PC-3 (cell line): ENCODE measurements at regions not wholly inside any gene's neighbourhood (a gene's known extent, or its start where the extent isn't known, plus 50 kb on each side); places are given as distances from the start of the nearest gene placed in this dataset.

ENCODE experiments used
- ATAC-seq: fragments of 200-7000 bp; cut with Tn5 transposase; 2 replicates; pipeline ENCODE4 v1.9.1; 2020; ENCODE audit warnings: mild to moderate bottlenecking, moderate library complexity
- BruUV-seq: library from RNA; stranded (reverse); fragments of 400-500 nt; replicated peaks from 2 replicates; lab custom pipeline; 2021; lab: Mats Ljungman, UMichigan
- CTCF ChIA-PET: fragments of 300-600 bp; sonication (Branson Sonifier 250); formaldehyde crosslinking; loops from one replicate; lab custom pipeline; 2022; ENCODE audit warnings: antibody characterized with exemption; lab: Charles Lee
- POLR2A ChIA-PET: fragments of 300-600 bp; sonication (Branson Sonifier 250); formaldehyde crosslinking; loops from one replicate; lab custom pipeline; 2022; ENCODE audit warnings: antibody characterized with exemption; ENCODE audit not compliant: unreplicated experiment; lab: Charles Lee
- DNase-seq: peaks from one replicate; pipeline ENCODE4 v3.0.0-alpha.2; 2015
- H2AFZ ChIP-seq: fragments of 300-600 bp; sonication (generic); 2 replicates; pipeline ENCODE4 v1.6.0; 2016; ENCODE audit warnings: antibody characterized with exemption, low read length
- H3F3A ChIP-seq: fragments of 300-600 bp; sonication (generic); one replicate; pipeline ENCODE4 v1.6.0; 2017; ENCODE audit warnings: antibody characterized with exemption, low read length, control low read depth, mild to moderate bottlenecking; ENCODE audit not compliant: unreplicated experiment
- H3K27ac ChIP-seq: fragments of 300-600 bp; sonication (generic); 2 replicates; pipeline ENCODE4 v1.5.1; 2016; ENCODE audit warnings: mild to moderate bottlenecking, low read length
- H3K27me3 ChIP-seq: fragments of 300-600 bp; sonication (generic); 2 replicates; pipeline ENCODE4 v1.6.1; 2016; ENCODE audit warnings: low read length, mixed read lengths
- H3K36me3 ChIP-seq: fragments of 300-600 bp; sonication (generic); 2 replicates; pipeline ENCODE4 v1.6.1; 2016; ENCODE audit warnings: low read depth, mixed run types, low read length, mixed read lengths
- H3K4me1 ChIP-seq: fragments of 300-600 bp; sonication (generic); 2 replicates; pipeline ENCODE4 v1.5.1; 2016; ENCODE audit warnings: low read length; ENCODE audit not compliant: insufficient read depth
- H3K4me2 ChIP-seq: fragments of 300-600 bp; sonication (generic); 2 replicates; pipeline ENCODE4 v1.6.0; 2016; ENCODE audit warnings: low read length
- H3K4me3 ChIP-seq: fragments of 300-600 bp; sonication (generic); 2 replicates; pipeline ENCODE4 v1.5.1; 2016; ENCODE audit warnings: mild to moderate bottlenecking, low read length, mixed read lengths
- H3K79me2 ChIP-seq: fragments of 300-600 bp; sonication (generic); 2 replicates; pipeline ENCODE4 v1.6.1; 2017; ENCODE audit warnings: low read length, mixed read lengths
- H3K9ac ChIP-seq: fragments of 300-600 bp; sonication (generic); 2 replicates; pipeline ENCODE4 v1.6.0; 2016; ENCODE audit warnings: mild to moderate bottlenecking, low read length
- H3K9me2 ChIP-seq: fragments of 300-600 bp; sonication (generic); replicated peaks from 2 replicates; pipeline ENCODE4 v1.6.1; 2016; ENCODE audit warnings: mixed run types, low read length, mixed read lengths
- H3K9me3 ChIP-seq: fragments of 300-600 bp; sonication (generic); 2 replicates; pipeline ENCODE4 v1.6.1; 2016; ENCODE audit warnings: low read length, mixed read lengths
- H4K20me1 ChIP-seq: fragments of 300-600 bp; sonication (generic); 2 replicates; pipeline ENCODE4 v1.6.1; 2016; ENCODE audit warnings: low read length, mixed read lengths
- EZH2 ChIP-seq: fragments of 300-600 bp; sonication (generic); IDR thresholded peaks from one replicate; pipeline ENCODE4 v1.6.1; 2017; ENCODE audit warnings: antibody characterized with exemption, mild to moderate bottlenecking, low read length; ENCODE audit not compliant: unreplicated experiment
- EZH2phosphoT487 ChIP-seq: fragments of 300-600 bp; sonication (generic); IDR thresholded peaks from 2 replicates; pipeline ENCODE4 v1.6.1; 2018; ENCODE audit warnings: mild to moderate bottlenecking, antibody characterized with exemption, low read length, borderline replicate concordance
- intact Hi-C: fragments of 100-400 bp; cut with micrococcal nuclease; formaldehyde crosslinking; loops from 2 replicates; pipeline ENCODE4 v1.9.0; 2023
- TF ChIP-seq, protein P1 (sequence below): fragments of 300-600 bp; sonication (generic); conservative IDR thresholded peaks from 2 replicates; pipeline ENCODE4 v1.5.1; 2017; ENCODE audit warnings: antibody characterized with exemption, low read depth, mild to moderate bottlenecking, low read length

DNA sequence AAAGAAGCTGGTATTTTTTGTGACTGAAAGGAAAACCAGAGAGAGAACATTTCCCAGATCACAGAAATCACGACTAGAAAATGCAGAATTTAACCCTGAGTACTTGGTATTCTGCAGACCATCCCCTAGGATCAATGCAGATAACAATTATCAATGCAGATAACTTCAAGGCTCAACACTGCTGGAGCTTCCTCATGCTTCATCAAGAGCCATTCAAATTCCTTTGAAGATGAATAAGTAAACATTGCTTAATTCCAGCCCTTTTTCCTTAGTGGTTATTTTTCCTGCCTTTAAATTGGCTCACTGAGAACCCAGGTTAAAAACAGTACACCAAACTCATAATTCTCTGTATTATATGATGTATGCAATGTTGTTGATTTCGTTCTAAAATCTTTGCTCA is 370.1 kb upstream of the TLE4 start:
- BruUV-seq, result no TSS peak
- Histone ChIP-seq H3F3A (no peaks in the 10 kb centered on the region), H3K9ac (no peak overlapping the region), H3K9me2 (no peaks in the 10 kb centered on the region), H3K4me2 (no peak overlapping the region), H3K79me2 (no peaks in the 10 kb centered on the region), H4K20me1 (no peaks in the 10 kb centered on the region), H3K4me1 (no peaks in the 10 kb centered on the region), H3K9me3 (no peaks in the 10 kb centered on the region), H2AFZ (no peak overlapping the region), H3K27me3 (no peaks in the 10 kb centered on the region), H3K27ac (no peak overlapping the region), H3K4me3 (no peak overlapping the region), H3K36me3 (no peaks in the 10 kb centered on the region)
- CTCF ChIA-PET, result no interaction called here
- DNase-seq (no peak), ATAC-seq (no peak)
- TF ChIP-seq, protein P1, sequence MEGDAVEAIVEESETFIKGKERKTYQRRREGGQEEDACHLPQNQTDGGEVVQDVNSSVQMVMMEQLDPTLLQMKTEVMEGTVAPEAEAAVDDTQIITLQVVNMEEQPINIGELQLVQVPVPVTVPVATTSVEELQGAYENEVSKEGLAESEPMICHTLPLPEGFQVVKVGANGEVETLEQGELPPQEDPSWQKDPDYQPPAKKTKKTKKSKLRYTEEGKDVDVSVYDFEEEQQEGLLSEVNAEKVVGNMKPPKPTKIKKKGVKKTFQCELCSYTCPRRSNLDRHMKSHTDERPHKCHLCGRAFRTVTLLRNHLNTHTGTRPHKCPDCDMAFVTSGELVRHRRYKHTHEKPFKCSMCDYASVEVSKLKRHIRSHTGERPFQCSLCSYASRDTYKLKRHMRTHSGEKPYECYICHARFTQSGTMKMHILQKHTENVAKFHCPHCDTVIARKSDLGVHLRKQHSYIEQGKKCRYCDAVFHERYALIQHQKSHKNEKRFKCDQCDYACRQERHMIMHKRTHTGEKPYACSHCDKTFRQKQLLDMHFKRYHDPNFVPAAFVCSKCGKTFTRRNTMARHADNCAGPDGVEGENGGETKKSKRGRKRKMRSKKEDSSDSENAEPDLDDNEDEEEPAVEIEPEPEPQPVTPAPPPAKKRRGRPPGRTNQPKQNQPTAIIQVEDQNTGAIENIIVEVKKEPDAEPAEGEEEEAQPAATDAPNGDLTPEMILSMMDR, result no peak
- TF ChIP-seq EZH2phosphoT487 (no peak), EZH2 (no peak)
- POLR2A ChIA-PET, result no interaction called here
- intact Hi-C loops, result no loop called here

DNA sequence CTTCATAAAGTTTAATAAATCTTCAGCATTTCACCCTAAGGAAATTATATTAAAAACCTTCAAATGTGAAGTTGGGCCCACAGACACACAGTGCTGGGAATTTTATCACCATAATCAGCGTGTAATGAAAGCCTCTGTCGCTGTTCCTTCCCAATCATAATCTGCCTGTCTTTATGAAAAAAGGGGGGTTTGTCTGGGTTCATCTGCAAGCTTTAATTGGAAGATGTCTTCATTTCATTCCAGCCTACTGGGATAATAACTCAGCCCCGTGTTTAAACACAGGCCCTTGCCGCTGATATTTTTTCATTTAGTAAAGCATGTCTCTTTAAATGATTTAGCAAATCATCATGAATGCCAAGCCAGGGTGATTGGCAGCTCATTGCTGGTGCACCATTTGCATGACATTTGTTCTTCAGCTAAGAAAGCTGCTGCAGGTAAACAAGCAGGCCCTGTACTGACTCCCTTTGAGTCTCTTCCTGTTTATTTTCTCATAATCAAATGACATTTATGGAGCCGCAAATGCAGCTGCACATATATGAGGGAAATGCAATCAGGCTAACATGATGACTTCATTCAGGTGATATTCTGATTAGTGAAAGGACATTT is 362.9 kb upstream of the TLE4 start:
- POLR2A ChIA-PET, result no interaction called here
- no peak for TF ChIP-seq EZH2phosphoT487
- TF ChIP-seq, protein P1, result no peak
- no peak for TF ChIP-seq EZH2
- Histone ChIP-seq H3K9ac (no peak overlapping the region), H4K20me1 (no peaks in the 10 kb centered on the region), H3K4me2 (no peak overlapping the region), H2AFZ (no peak overlapping the region), H3K27me3 (no peaks in the 10 kb centered on the region), H3F3A (no peaks in the 10 kb centered on the region), H3K4me3 (no peak overlapping the region), H3K36me3 (no peaks in the 10 kb centered on the region), H3K9me2 (no peaks in the 10 kb centered on the region), H3K9me3 (no peaks in the 10 kb centered on the region), H3K27ac (no peak overlapping the region), H3K79me2 (no peaks in the 10 kb centered on the region), H3K4me1 (no peaks in the 10 kb centered on the region)
- DNase-seq (no peak), ATAC-seq (no peak)
- CTCF ChIA-PET, result no interaction called here
- intact Hi-C loops, result no loop called here
- BruUV-seq, result no TSS peak

DNA sequence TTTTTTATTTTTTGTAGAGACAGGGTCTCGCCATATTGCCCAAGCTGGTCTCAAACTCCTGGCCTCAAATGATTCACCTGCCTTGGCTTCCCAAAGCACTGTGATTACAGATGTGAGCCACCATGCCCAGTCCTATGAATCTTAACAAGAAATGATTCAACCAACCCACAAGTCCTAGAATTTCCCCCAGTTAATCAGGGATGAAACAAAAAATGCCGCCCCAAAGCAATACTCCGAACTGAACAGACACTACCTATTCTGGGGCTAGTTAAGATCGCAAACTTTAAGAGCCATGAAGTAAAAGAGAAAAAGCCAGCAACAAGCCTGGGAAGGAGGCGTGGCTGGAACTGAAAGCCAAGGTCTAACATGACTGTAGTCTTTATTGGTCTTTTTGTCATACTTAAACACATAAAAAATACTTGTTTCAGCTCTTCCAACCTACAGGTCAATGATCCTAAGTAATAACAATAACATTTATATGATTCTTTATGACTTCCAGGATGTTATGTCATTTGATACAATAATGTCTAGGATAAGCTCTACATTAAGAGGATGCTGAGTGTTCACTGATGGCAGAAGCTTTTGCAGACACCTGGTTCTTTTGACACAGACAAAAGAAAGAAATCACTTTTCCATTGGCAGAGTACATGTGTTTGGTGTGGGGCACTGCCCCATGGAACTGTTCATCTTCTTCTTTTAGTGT is 361.1 kb upstream of the TLE4 start:
- peak; percentile 92 for ATAC-seq
- CTCF ChIA-PET, result interaction anchor here (1.0 kb wide), 1 partner anchor 44 kb away, joined by 3 read pairs; no protein-coding TSS in a partner anchor
- POLR2A ChIA-PET, result no interaction called here

More for the DNA sequence above, 361.1 kb upstream of the TLE4 start:
- H3K4me1 ChIP-seq, result no peaks in the 10 kb centered on the region
- H3K9me3 ChIP-seq, result no peaks in the 10 kb centered on the region
- H3K27me3 ChIP-seq, result no peaks in the 10 kb centered on the region
- BruUV-seq, result no TSS peak
- DNase-seq, result peak; percentile 35
- no peak overlapping the region for H2AFZ ChIP-seq
- H3K9me2 ChIP-seq, result no peaks in the 10 kb centered on the region
- no peak overlapping the region for H3K27ac ChIP-seq
- H3K36me3 ChIP-seq, result no peaks in the 10 kb centered on the region
- intact Hi-C loops, result no loop called here
- no peak overlapping the region for H3K4me2 ChIP-seq
- no peaks in the 10 kb centered on the region for H4K20me1 ChIP-seq
- no peak overlapping the region for H3K4me3 ChIP-seq
- no peaks in the 10 kb centered on the region for H3K79me2 ChIP-seq
- H3F3A ChIP-seq, result no peaks in the 10 kb centered on the region
- H3K9ac ChIP-seq, result no peak overlapping the region
- no peak for TF ChIP-seq EZH2
- TF ChIP-seq, protein P1, result no peak
- TF ChIP-seq EZH2phosphoT487, result no peak
